HepG2 (cell line): ENCODE measurements at regions not wholly inside any gene's neighbourhood (a gene's known extent, or its start where the extent isn't known, plus 50 kb on each side); places are given as distances from the start of the nearest gene placed in this dataset.

ENCODE experiments used
- ATAC-seq: fragments of 200-7000 bp; cut with Tn5 transposase; 3 replicates; pipeline ENCODE4 v1.9.1; 2020; ENCODE audit warnings: mild to moderate bottlenecking, moderate library complexity
- BruUV-seq: library from RNA; stranded (reverse); fragments of 400-500 nt; replicated peaks from 2 replicates; lab custom pipeline; 2021; lab: Mats Ljungman, UMichigan
- CTCF ChIA-PET: fragments of 300-600 bp; formaldehyde crosslinking; extraction: SDS; loops from one replicate; lab custom pipeline; 2021; ENCODE audit warnings: low total read pairs, inconsistent platforms, low intra/inter-chr PET ratio; lab: Yijun Ruan, JAX
- POLR2A ChIA-PET: fragments of 350-600 bp; sonication (Branson Sonifier 250); formaldehyde crosslinking; loops from one replicate; lab custom pipeline; 2020; ENCODE audit warnings: antibody characterized with exemption, inconsistent platforms; lab: Yijun Ruan, JAX
- DNase-seq: peaks from one replicate; pipeline ENCODE4 v3.0.0-alpha.2; 2015; ENCODE audit warnings: low spot score
- FAIRE-seq: peaks from 3 replicates; lab custom pipeline; 2011; peaks lifted over from hg19 to GRCh38; lab: Jason Lieb, UNC
- H2AFZ ChIP-seq: one replicate; pipeline ENCODE4 v1.6.1; 2011; ENCODE audit warnings: low read length, inconsistent platforms
- H3K27ac ChIP-seq: fragments of 300-600 bp; 3 replicates; pipeline ENCODE4 v1.8.0; 2011; ENCODE audit warnings: mixed run types, mild to moderate bottlenecking, mixed read lengths, low read length, inconsistent platforms; ENCODE audit not compliant: insufficient read depth; ENCODE audit errors: extremely low read length
- H3K27me3 ChIP-seq, 2 experiments: fragments of 200-600 bp in 1 of 2; 2 replicates in 1 of 2; 3 replicates in 1 of 2; pipeline versions ENCODE4 v1.6.0 to v1.8.0; 2011; ENCODE audit warnings: low read length in 2 of 2, mild to moderate bottlenecking in 2 of 2, moderate library complexity in 2 of 2, inconsistent platforms in 1 of 2; ENCODE audit not compliant: insufficient read depth in 2 of 2, control insufficient read depth in 1 of 2
- H3K36me3 ChIP-seq, 2 experiments: fragments of 200-600 bp in 1 of 2; replicated peaks in 1 of 2; 2 replicates in 1 of 2; 3 replicates in 1 of 2; pipeline versions ENCODE4 v1.5.1 to v1.8.0; 2011; ENCODE audit warnings: low read length in 2 of 2, inconsistent platforms in 1 of 2; ENCODE audit not compliant: insufficient read depth in 2 of 2, control insufficient read depth in 1 of 2
- H3K4me1 ChIP-seq: 2 replicates; pipeline ENCODE4 v1.5.1; 2012; ENCODE audit warnings: low read length, inconsistent platforms; ENCODE audit not compliant: insufficient read depth
- H3K4me2 ChIP-seq: 2 replicates; pipeline ENCODE4 v1.6.0; 2011; ENCODE audit warnings: low read depth, low read length, inconsistent platforms
- H3K4me3 ChIP-seq, 3 experiments: fragments of 200-600 bp in 1 of 3; sonication (generic), shearing (Covaris generic) in 1 of 3; replicated peaks in 1 of 3; 2 replicates each; pipeline ENCODE4 v1.5.1; 2011 to 2016; ENCODE audit warnings: low read length in 3 of 3, inconsistent platforms in 2 of 3, low read depth in 2 of 3, mild to moderate bottlenecking in 2 of 3, control low read depth in 1 of 3, mixed read lengths in 1 of 3; ENCODE audit not compliant: insufficient read depth in 1 of 3
- H3K79me2 ChIP-seq: one replicate; pipeline ENCODE4 v1.6.1; 2011; ENCODE audit warnings: low read length, inconsistent platforms; ENCODE audit not compliant: insufficient read depth
- H3K9ac ChIP-seq: 2 replicates; pipeline ENCODE4 v1.6.0; 2011; ENCODE audit warnings: mild to moderate bottlenecking, low read depth, low read length, inconsistent platforms; ENCODE audit not compliant: insufficient read depth
- H3K9me3 ChIP-seq: 2 replicates; pipeline ENCODE4 v1.5.1; 2012; ENCODE audit warnings: mild to moderate bottlenecking, low read length
- H4K20me1 ChIP-seq: 2 replicates; pipeline ENCODE4 v1.6.0; 2011; ENCODE audit warnings: inconsistent platforms, mild to moderate bottlenecking, low read length, moderate library complexity; ENCODE audit not compliant: insufficient read depth
- ATF3 ChIP-seq: sonication (generic); formaldehyde crosslinking; IDR thresholded peaks from 2 replicates; pipeline ENCODE4 v1.4.0; 2020; ENCODE audit warnings: missing genetic modification reagents
- HOXD1 ChIP-seq: sonication (generic); formaldehyde crosslinking; IDR thresholded peaks from 2 replicates; pipeline ENCODE4 v1.5.0; 2020; ENCODE audit warnings: missing genetic modification reagents
- NPAS2 ChIP-seq: sonication (generic); formaldehyde crosslinking; IDR thresholded peaks from 2 replicates; pipeline ENCODE4 v1.8.0; 2022; ENCODE audit warnings: mild to moderate bottlenecking, missing genetic modification reagents, borderline replicate concordance
- POLR2AphosphoS2 ChIP-seq: IDR thresholded peaks from 2 replicates; pipeline ENCODE4 v1.6.1; 2011; ENCODE audit warnings: low read depth, low read length, improper control_type of control experiment
- ZNF224 ChIP-seq: sonication (generic); formaldehyde crosslinking; IDR thresholded peaks from 2 replicates; pipeline ENCODE4 v1.5.0; 2020; ENCODE audit warnings: mild to moderate bottlenecking, missing genetic modification reagents
- ZNF644 ChIP-seq: IDR thresholded peaks from 2 replicates; pipeline ENCODE4 v1.6.1; 2016; ENCODE audit warnings: low read depth
- ZNF83 ChIP-seq: sonication (generic); formaldehyde crosslinking; IDR thresholded peaks from 2 replicates; pipeline ENCODE4 v1.4.0; 2020; ENCODE audit warnings: missing genetic modification reagents, mild to moderate bottlenecking, borderline replicate concordance
- ZNF883 ChIP-seq: sonication (generic); formaldehyde crosslinking; IDR thresholded peaks from 2 replicates; pipeline ENCODE4 v1.5.1; 2020; ENCODE audit warnings: mild to moderate bottlenecking, missing genetic modification reagents; ENCODE audit errors: not compliant biosample characterization
- WGBS: methylation state at CpG from one replicate; pipeline ENCODE4 v1.1.6; 2017; ENCODE audit warnings: low lambda C conversion rate; 5-methylcytosine and 5-hydroxymethylcytosine counted together
- in situ Hi-C: cut with HindIII; loops from 2 replicates; pipeline ENCODE4 v1.10.0; 2017; ENCODE audit warnings: low pct_unique_long_range_greater_than_20kb; ENCODE audit not compliant: extremely low pct_ligation_motif_present
- intact Hi-C: fragments of 100-400 bp; cut with micrococcal nuclease; formaldehyde crosslinking; loops from one replicate; pipeline ENCODE4 v1.10.0; 2022; ENCODE audit not compliant: unreplicated experiment
- TF ChIP-seq, protein P1 (sequence below): sonication (generic); formaldehyde crosslinking; IDR thresholded peaks from 2 replicates; pipeline ENCODE4 v1.4.0; 2020; ENCODE audit warnings: missing genetic modification reagents

- TF ChIP-seq, protein P1, sequence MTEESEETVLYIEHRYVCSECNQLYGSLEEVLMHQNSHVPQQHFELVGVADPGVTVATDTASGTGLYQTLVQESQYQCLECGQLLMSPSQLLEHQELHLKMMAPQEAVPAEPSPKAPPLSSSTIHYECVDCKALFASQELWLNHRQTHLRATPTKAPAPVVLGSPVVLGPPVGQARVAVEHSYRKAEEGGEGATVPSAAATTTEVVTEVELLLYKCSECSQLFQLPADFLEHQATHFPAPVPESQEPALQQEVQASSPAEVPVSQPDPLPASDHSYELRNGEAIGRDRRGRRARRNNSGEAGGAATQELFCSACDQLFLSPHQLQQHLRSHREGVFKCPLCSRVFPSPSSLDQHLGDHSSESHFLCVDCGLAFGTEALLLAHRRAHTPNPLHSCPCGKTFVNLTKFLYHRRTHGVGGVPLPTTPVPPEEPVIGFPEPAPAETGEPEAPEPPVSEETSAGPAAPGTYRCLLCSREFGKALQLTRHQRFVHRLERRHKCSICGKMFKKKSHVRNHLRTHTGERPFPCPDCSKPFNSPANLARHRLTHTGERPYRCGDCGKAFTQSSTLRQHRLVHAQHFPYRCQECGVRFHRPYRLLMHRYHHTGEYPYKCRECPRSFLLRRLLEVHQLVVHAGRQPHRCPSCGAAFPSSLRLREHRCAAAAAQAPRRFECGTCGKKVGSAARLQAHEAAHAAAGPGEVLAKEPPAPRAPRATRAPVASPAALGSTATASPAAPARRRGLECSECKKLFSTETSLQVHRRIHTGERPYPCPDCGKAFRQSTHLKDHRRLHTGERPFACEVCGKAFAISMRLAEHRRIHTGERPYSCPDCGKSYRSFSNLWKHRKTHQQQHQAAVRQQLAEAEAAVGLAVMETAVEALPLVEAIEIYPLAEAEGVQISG (CRISPR knock-in tag) = no peak
- TF ChIP-seq ATF3 (CRISPR knock-in tag) = no peak
Measured at GRCh38 chr15:61794276-61794675, 266.0 kb downstream of the VPS13C start (continued).

DNA sequence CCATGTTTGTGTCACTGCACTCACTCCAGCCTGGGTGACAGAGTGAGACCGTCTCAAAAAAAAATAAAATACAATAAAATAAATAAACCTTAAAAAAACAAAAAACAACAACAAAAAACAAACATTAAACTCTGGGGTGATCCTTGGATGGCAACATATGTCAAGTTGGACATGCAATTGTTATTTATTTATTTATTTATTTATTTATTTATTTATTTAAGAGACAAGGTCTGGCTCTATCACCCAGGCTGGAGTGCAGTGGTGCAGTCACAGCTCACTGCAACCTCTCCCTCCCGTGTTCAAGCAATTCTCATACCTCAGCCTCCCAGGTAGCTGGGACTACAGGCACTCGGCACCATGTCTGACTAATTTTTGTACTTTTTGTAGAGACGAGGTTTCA is 275.5 kb downstream of the VPS13C start:
- intact Hi-C loops (no loop called here), in situ Hi-C loops (no loop called here)
- ChIA-PET CTCF (no interaction called here), POLR2A (no interaction called here)
- Histone ChIP-seq H4K20me1 (no peaks in the 10 kb centered on the region), H3K79me2 (no peaks in the 10 kb centered on the region), H3K36me3 (no peaks in the 10 kb centered on the region), H3K9me3 (peaks cover 9% of the 10 kb centered on the region), H2AFZ (no peak overlapping the region), H3K4me1 (no peaks in the 10 kb centered on the region), H3K27me3 (peaks cover 0 to 8% of the 10 kb centered on the region in 2 experiments; a peak in 1 of 5 replicates), H3K27ac (no peak overlapping the region), H3K9ac (no peak overlapping the region), H3K4me3 (no peak overlapping the region), H3K4me2 (no peak overlapping the region)
- TF ChIP-seq ZNF883 (CRISPR knock-in tag) (no peak), HOXD1 (CRISPR knock-in tag) (no peak), NPAS2 (CRISPR knock-in tag) (no peak), ZNF224 (CRISPR knock-in tag) (no peak), ZNF83 (CRISPR knock-in tag) (no peak), ZNF644 (CRISPR knock-in tag) (no peak), POLR2AphosphoS2 (no peak)
- WGBS = 12% methylated on average over 4 of the region's 4 CpGs
- no TSS peak for BruUV-seq
- DNase-seq (no peak), FAIRE-seq (no peak), ATAC-seq (no peak)
